ENCODE measurements at regions not wholly inside any gene's neighbourhood (a gene's known extent, or its start where the extent isn't known, plus 50 kb on each side); places are given as distances from the start of the nearest gene placed in this dataset.

DNA sequence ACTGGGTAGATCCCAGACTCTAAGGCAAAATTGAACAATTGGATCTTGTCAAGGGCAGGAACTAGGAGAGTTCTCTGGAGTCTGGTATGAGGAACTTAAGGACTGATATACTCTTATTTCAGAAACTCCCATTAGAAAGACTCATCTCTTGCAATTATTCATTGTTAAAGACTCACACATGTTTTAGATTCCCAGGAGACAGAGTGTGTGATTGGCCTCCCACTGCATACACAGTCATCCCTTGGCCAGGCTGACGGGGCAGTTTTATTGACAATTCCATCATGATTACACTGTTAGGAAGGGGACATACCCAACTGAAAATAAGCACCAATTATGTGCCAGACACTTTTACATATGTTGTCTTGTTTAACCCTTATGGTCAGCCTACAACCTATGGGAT lies 347.2 kb downstream of the DMAC1 start:
- H3K4me3 ChIP-seq (ENCODE audit: low read length in 3 of 3) = no peak overlapping the region
- H3K36me3 ChIP-seq (ENCODE audit: control insufficient read depth in 2 of 3, insufficient read depth in 3 of 3, low read length in 3 of 3) = no peaks in the 10 kb centered on the region
- peaks cover 0 to 2% (median 0%) of the 10 kb centered on the region in 3 donors for H3K4me1 ChIP-seq (ENCODE audit: control insufficient read depth in 2 of 3, insufficient read depth in 2 of 3, low read depth in 1 of 3, low read length in 3 of 3)
- intact Hi-C loops (cut with DNase I) = no loop called here
- DNase-seq (no peak), FAIRE-seq (no peak)
- TF ChIP-seq, protein P1, sequence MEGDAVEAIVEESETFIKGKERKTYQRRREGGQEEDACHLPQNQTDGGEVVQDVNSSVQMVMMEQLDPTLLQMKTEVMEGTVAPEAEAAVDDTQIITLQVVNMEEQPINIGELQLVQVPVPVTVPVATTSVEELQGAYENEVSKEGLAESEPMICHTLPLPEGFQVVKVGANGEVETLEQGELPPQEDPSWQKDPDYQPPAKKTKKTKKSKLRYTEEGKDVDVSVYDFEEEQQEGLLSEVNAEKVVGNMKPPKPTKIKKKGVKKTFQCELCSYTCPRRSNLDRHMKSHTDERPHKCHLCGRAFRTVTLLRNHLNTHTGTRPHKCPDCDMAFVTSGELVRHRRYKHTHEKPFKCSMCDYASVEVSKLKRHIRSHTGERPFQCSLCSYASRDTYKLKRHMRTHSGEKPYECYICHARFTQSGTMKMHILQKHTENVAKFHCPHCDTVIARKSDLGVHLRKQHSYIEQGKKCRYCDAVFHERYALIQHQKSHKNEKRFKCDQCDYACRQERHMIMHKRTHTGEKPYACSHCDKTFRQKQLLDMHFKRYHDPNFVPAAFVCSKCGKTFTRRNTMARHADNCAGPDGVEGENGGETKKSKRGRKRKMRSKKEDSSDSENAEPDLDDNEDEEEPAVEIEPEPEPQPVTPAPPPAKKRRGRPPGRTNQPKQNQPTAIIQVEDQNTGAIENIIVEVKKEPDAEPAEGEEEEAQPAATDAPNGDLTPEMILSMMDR (IDR thresholded peaks at IDR 0.05; ENCODE audit: borderline replicate concordance, extremely low read depth, insufficient read depth) = no peak
- no peak overlapping the region for H3K27ac ChIP-seq (ENCODE audit: low read depth in 2 of 2, low read length in 2 of 2)
- no peaks in the 10 kb centered on the region for H3K9me3 ChIP-seq (ENCODE audit: control insufficient read depth in 2 of 3, insufficient read depth in 1 of 3, low read length in 3 of 3)
- H3K27me3 ChIP-seq (ENCODE audit: control insufficient read depth, insufficient read depth, low read length) = no peaks in the 10 kb centered on the region
- H3K9ac ChIP-seq (ENCODE audit: low read length in 3 of 3) = no peak overlapping the region

GRCh38 chr9:7451062-7451461 lies 348.5 kb downstream of the DMAC1 start:
- TF ChIP-seq, protein P1 (IDR thresholded peaks at IDR 0.05; ENCODE audit: borderline replicate concordance, extremely low read depth, insufficient read depth) = no peak
- H3K27me3 ChIP-seq (ENCODE audit: control insufficient read depth, insufficient read depth, low read length) = no peaks in the 10 kb centered on the region
- DNase-seq = no peak
- no peak for FAIRE-seq
- no peak overlapping the region for H3K4me3 ChIP-seq (ENCODE audit: low read length in 3 of 3)
- no peak overlapping the region for H3K27ac ChIP-seq (ENCODE audit: low read depth in 2 of 2, low read length in 2 of 2)
- no peak overlapping the region for H3K9ac ChIP-seq (ENCODE audit: low read length in 3 of 3)
- no peaks in the 10 kb centered on the region for H3K36me3 ChIP-seq (ENCODE audit: control insufficient read depth in 2 of 3, insufficient read depth in 3 of 3, low read length in 3 of 3)
- H3K9me3 ChIP-seq (ENCODE audit: control insufficient read depth in 2 of 3, insufficient read depth in 1 of 3, low read length in 3 of 3) = no peaks in the 10 kb centered on the region
- intact Hi-C loops (cut with DNase I) = no loop called here
- H3K4me1 ChIP-seq (ENCODE audit: control insufficient read depth in 2 of 3, insufficient read depth in 2 of 3, low read depth in 1 of 3, low read length in 3 of 3) = peaks cover 0 to under 1% (median 0%) of the 10 kb centered on the region in 3 donors

DNA sequence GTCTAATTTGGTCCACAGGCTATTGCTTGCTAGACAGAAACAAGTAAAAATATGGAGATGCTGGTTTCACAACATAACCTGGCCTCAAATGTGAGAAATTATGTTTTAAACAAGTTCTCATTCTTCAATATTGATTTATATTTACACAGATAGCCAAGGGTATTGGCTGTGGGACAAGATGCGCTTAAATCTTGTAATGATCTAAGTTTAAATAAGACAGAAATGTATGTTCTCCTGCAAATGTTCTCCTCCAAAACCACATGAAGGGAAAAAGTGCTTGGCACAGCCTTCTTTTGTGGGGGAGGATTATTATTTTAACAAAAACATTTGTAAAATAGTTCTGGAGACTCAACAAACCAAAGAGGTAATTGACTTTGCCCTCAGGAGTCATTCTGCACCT lies 356.0 kb downstream of the DMAC1 start:
- no peaks in the 10 kb centered on the region for H3K4me1 ChIP-seq (ENCODE audit: control insufficient read depth in 2 of 3, insufficient read depth in 2 of 3, low read depth in 1 of 3, low read length in 3 of 3)
- no peak overlapping the region for H3K27ac ChIP-seq (ENCODE audit: low read depth in 2 of 2, low read length in 2 of 2)
- H3K27me3 ChIP-seq (ENCODE audit: control insufficient read depth, insufficient read depth, low read length) = no peaks in the 10 kb centered on the region
- FAIRE-seq (no peak), DNase-seq (no peak)
- H3K9ac ChIP-seq (ENCODE audit: low read length in 3 of 3) = no peak overlapping the region
- H3K9me3 ChIP-seq (ENCODE audit: control insufficient read depth in 2 of 3, insufficient read depth in 1 of 3, low read length in 3 of 3) = no peaks in the 10 kb centered on the region
- no peak overlapping the region for H3K4me3 ChIP-seq (ENCODE audit: low read length in 3 of 3)
- intact Hi-C loops (cut with DNase I) = no loop called here
- TF ChIP-seq, protein P1 (IDR thresholded peaks at IDR 0.05; ENCODE audit: borderline replicate concordance, extremely low read depth, insufficient read depth) = no peak
- H3K36me3 ChIP-seq (ENCODE audit: control insufficient read depth in 2 of 3, insufficient read depth in 3 of 3, low read length in 3 of 3) = no peaks in the 10 kb centered on the region

GRCh38 chr9:7439355-7439995 lies 360.1 kb downstream of the DMAC1 start:
- no peak for FAIRE-seq
- Histone ChIP-seq H3K27ac (ENCODE audit: low read depth in 2 of 2, low read length in 2 of 2) (no peak overlapping the region), H3K9ac (ENCODE audit: low read length in 3 of 3) (no peak overlapping the region)

More at GRCh38 chr9:7439355-7439995, 360.1 kb downstream of the DMAC1 start:
- intact Hi-C loops (cut with DNase I) = no loop called here
- Histone ChIP-seq H3K27me3 (ENCODE audit: control insufficient read depth, insufficient read depth, low read length) (no peaks in the 10 kb centered on the region), H3K4me1 (ENCODE audit: control insufficient read depth in 2 of 3, insufficient read depth in 2 of 3, low read depth in 1 of 3, low read length in 3 of 3) (no peaks in the 10 kb centered on the region), H3K9me3 (ENCODE audit: control insufficient read depth in 2 of 3, insufficient read depth in 1 of 3, low read length in 3 of 3) (no peaks in the 10 kb centered on the region), H3K36me3 (ENCODE audit: control insufficient read depth in 2 of 3, insufficient read depth in 3 of 3, low read length in 3 of 3) (no peaks in the 10 kb centered on the region), H3K4me3 (ENCODE audit: low read length in 3 of 3) (no peak overlapping the region)
- TF ChIP-seq, protein P1 (IDR thresholded peaks at IDR 0.05; ENCODE audit: borderline replicate concordance, extremely low read depth, insufficient read depth) = no peak
- no peak for DNase-seq
